Neural cell (in vitro differentiated cells): ENCODE measurements at regions not wholly inside any gene's neighbourhood (a gene's known extent, or its start where the extent isn't known, plus 50 kb on each side); places are given as distances from the start of the nearest gene placed in this dataset.

Source experiments
- H2AFZ ChIP-seq: fragments of 200-600, 300-800 bp; sonication (generic), shearing (Covaris generic); 2 replicates; pipeline ENCODE4 v1.6.0; 2014; ENCODE audit warnings: low read depth, mild to moderate bottlenecking, antibody characterized with exemption, low read length, moderate library complexity
- H3F3A ChIP-seq: fragments of 200-600 bp; shearing (Covaris generic); 2 replicates; pipeline ENCODE4 v1.6.1; 2016; ENCODE audit warnings: mild to moderate bottlenecking, moderate library complexity, mixed read lengths, antibody characterized with exemption, low read length; ENCODE audit not compliant: insufficient read depth, poor library complexity, severe bottlenecking
- H3K27ac ChIP-seq: fragments of 200-600, 300-800 bp; sonication (generic), shearing (Covaris generic); 2 replicates; pipeline ENCODE4 v1.5.1; 2014; ENCODE audit warnings: mild to moderate bottlenecking, low read length, moderate library complexity
- H3K27me3 ChIP-seq: fragments of 300-800, 200-600 bp; sonication (generic), shearing (Covaris generic); 2 replicates; pipeline ENCODE4 v1.6.0; 2014; ENCODE audit warnings: mild to moderate bottlenecking, low read depth, low read length, moderate library complexity; ENCODE audit not compliant: insufficient read depth
- H3K36me3 ChIP-seq: fragments of 300-800, 200-600 bp; sonication (generic), shearing (Covaris generic); 2 replicates; pipeline ENCODE4 v1.5.1; 2014; ENCODE audit warnings: mild to moderate bottlenecking, antibody characterized with exemption, low read length, moderate library complexity; ENCODE audit not compliant: insufficient read depth
- H3K4me2 ChIP-seq: fragments of 300-800, 200-600 bp; sonication (generic), shearing (Covaris generic); 2 replicates; pipeline ENCODE4 v1.6.0; 2014; ENCODE audit warnings: mild to moderate bottlenecking, low read length
- H3K4me3 ChIP-seq: fragments of 300-800, 200-600 bp; sonication (generic), shearing (Covaris generic); 2 replicates; pipeline ENCODE4 v1.5.1; 2014; ENCODE audit warnings: mild to moderate bottlenecking, low read length, moderate library complexity
- H3K79me2 ChIP-seq: fragments of 200-600 bp; shearing (Covaris generic); replicated peaks from 2 replicates; pipeline ENCODE4 v1.6.0; 2014; ENCODE audit warnings: mild to moderate bottlenecking, low read length, moderate library complexity; ENCODE audit not compliant: insufficient read depth
- H3K9ac ChIP-seq: fragments of 300-800, 200-600 bp; sonication (generic), shearing (Covaris generic); 2 replicates; pipeline ENCODE4 v1.6.1; 2016; ENCODE audit warnings: mild to moderate bottlenecking, low read length, mixed read lengths
- H3K9me2 ChIP-seq: fragments of 200-600 bp; shearing (Covaris generic); 2 replicates; pipeline ENCODE4 v1.6.1; 2016; ENCODE audit warnings: mild to moderate bottlenecking, low read length, mixed read lengths; ENCODE audit not compliant: insufficient read depth
- H3K9me3 ChIP-seq: fragments of 200-600, 300-800 bp; sonication (generic), shearing (Covaris generic); 2 replicates; pipeline ENCODE4 v1.6.1; 2016; ENCODE audit warnings: mild to moderate bottlenecking, mixed run types, low read length, moderate library complexity, mixed read lengths
- H4K20me1 ChIP-seq: fragments of 200-600 bp; shearing (Covaris generic); 2 replicates; pipeline ENCODE4 v1.6.1; 2016; ENCODE audit warnings: mild to moderate bottlenecking, mixed run types; ENCODE audit not compliant: insufficient read depth
- CTCF ChIP-seq: fragments of 450-650 bp; IDR thresholded peaks from 2 replicates; pipeline ENCODE4 v1.5.1; 2014; ENCODE audit warnings: antibody characterized with exemption, mild to moderate bottlenecking, moderate library complexity; ENCODE audit not compliant: poor library complexity, severe bottlenecking
- EP300 ChIP-seq: fragments of 450-650 bp; conservative IDR thresholded peaks from 2 replicates; pipeline ENCODE4 v1.6.1; 2014; ENCODE audit warnings: antibody characterized with exemption, mild to moderate bottlenecking, moderate library complexity; ENCODE audit not compliant: poor library complexity, severe bottlenecking
- EZH2 ChIP-seq: fragments of 200-600, 300-800 bp; shearing (Covaris generic), sonication (generic); IDR thresholded peaks from 2 replicates; pipeline ENCODE4 v1.6.1; 2014; ENCODE audit warnings: antibody characterized with exemption, low read length, borderline replicate concordance, mild to moderate bottlenecking; ENCODE audit not compliant: insufficient read depth, poor library complexity, severe bottlenecking
- MXI1 ChIP-seq: fragments of 450-650 bp; conservative IDR thresholded peaks from 2 replicates; pipeline ENCODE4 v1.6.1; 2014; ENCODE audit warnings: antibody characterized with exemption, mild to moderate bottlenecking; ENCODE audit not compliant: poor library complexity, severe bottlenecking
- POLR2AphosphoS5 ChIP-seq: IDR thresholded peaks from 2 replicates; pipeline ENCODE4 v1.6.1; 2012
- RAD21 ChIP-seq: fragments of 450-650 bp; conservative IDR thresholded peaks from 2 replicates; pipeline ENCODE4 v1.6.1; 2014; ENCODE audit warnings: antibody characterized with exemption, mild to moderate bottlenecking, moderate library complexity
- REST ChIP-seq: IDR thresholded peaks from 2 replicates; pipeline ENCODE4 v1.6.1; 2012; ENCODE audit warnings: borderline replicate concordance
- SMC3 ChIP-seq: fragments of 450-650 bp; conservative IDR thresholded peaks from 2 replicates; pipeline ENCODE4 v1.6.1; 2014; ENCODE audit warnings: antibody characterized with exemption, mild to moderate bottlenecking, moderate library complexity; ENCODE audit not compliant: poor library complexity
- TAF1 ChIP-seq: IDR thresholded peaks from 2 replicates; pipeline ENCODE4 v1.6.1; 2012; ENCODE audit warnings: low read depth

- no peaks in the 10 kb centered on the region for H4K20me1 ChIP-seq
- H3K9me2 ChIP-seq, result no peaks in the 10 kb centered on the region
- no peak overlapping the region for H2AFZ ChIP-seq
Measured at GRCh38 chr6:95145457-95145856, 431.9 kb upstream of the MANEA start.

GRCh38 chr6:95159557-95159956 is 417.8 kb upstream of the MANEA start:
- Histone ChIP-seq H3K9me2 (no peaks in the 10 kb centered on the region), H3K9me3 (no peaks in the 10 kb centered on the region), H3K36me3 (no peaks in the 10 kb centered on the region), H4K20me1 (no peaks in the 10 kb centered on the region), H3K4me3 (no peak overlapping the region), H3K9ac (no peak overlapping the region), H3K4me2 (no peak overlapping the region), H3K27ac (no peak overlapping the region), H2AFZ (no peak overlapping the region), H3F3A (no peaks in the 10 kb centered on the region), H3K79me2 (no peaks in the 10 kb centered on the region), H3K27me3 (no peaks in the 10 kb centered on the region)
- TF ChIP-seq POLR2AphosphoS5 (no peak), SMC3 (no peak), EP300 (no peak), EZH2 (no peak), RAD21 (no peak), TAF1 (no peak), CTCF (no peak), MXI1 (no peak), REST (no peak)

More at GRCh38 chr6:95145457-95145856, 431.9 kb upstream of the MANEA start:
- H3F3A ChIP-seq, result no peaks in the 10 kb centered on the region
- no peak overlapping the region for H3K4me3 ChIP-seq
- no peak overlapping the region for H3K9ac ChIP-seq
- no peak for TF ChIP-seq MXI1
- no peak for TF ChIP-seq EP300
- no peak for TF ChIP-seq SMC3
- H3K79me2 ChIP-seq, result no peaks in the 10 kb centered on the region
- no peaks in the 10 kb centered on the region for H3K36me3 ChIP-seq
- H3K9me3 ChIP-seq, result no peaks in the 10 kb centered on the region
- no peak overlapping the region for H3K27ac ChIP-seq
- H3K27me3 ChIP-seq, result no peaks in the 10 kb centered on the region
- no peak overlapping the region for H3K4me2 ChIP-seq

GRCh38 chr6:95169775-95170174 is 407.6 kb upstream of the MANEA start:
- no peak for TF ChIP-seq EZH2
- no peak for TF ChIP-seq SMC3
- no peak for TF ChIP-seq EP300
- TF ChIP-seq CTCF, result no peak
- no peak for TF ChIP-seq TAF1
- TF ChIP-seq RAD21, result no peak
- TF ChIP-seq MXI1, result no peak
- no peak for TF ChIP-seq REST
- TF ChIP-seq POLR2AphosphoS5, result no peak
- H3K27ac ChIP-seq, result no peak overlapping the region
- no peak overlapping the region for H2AFZ ChIP-seq
- no peaks in the 10 kb centered on the region for H3K27me3 ChIP-seq
- no peaks in the 10 kb centered on the region for H3F3A ChIP-seq
- no peak overlapping the region for H3K9ac ChIP-seq
- H3K36me3 ChIP-seq, result no peaks in the 10 kb centered on the region
- H3K79me2 ChIP-seq, result no peaks in the 10 kb centered on the region
- H3K4me3 ChIP-seq, result no peak overlapping the region
- no peaks in the 10 kb centered on the region for H3K9me3 ChIP-seq
- no peak overlapping the region for H3K4me2 ChIP-seq
- no peaks in the 10 kb centered on the region for H4K20me1 ChIP-seq
- H3K9me2 ChIP-seq, result no peaks in the 10 kb centered on the region
